ENCODE measurements at regions not wholly inside any gene's neighbourhood (a gene's known extent, or its start where the extent isn't known, plus 50 kb on each side); places are given as distances from the start of the nearest gene placed in this dataset.

- TF ChIP-seq CTCF (IDR thresholded peaks at IDR 0.05; ENCODE audit: insufficient read depth, low read length, poor library complexity, severe bottlenecking) (no peak), EZH2phosphoT487 (conservative IDR thresholded peaks at IDR 0.05; ENCODE audit: low read length) (no peak)
Measured at GRCh38 chr13:74794147-74794546, 659.9 kb upstream of the KLF12 start.

Measured in SU-DHL-6 (cell line).